Kidney epithelial cell (primary cell): ENCODE measurements at regions not wholly inside any gene's neighbourhood (a gene's known extent, or its start where the extent isn't known, plus 50 kb on each side); places are given as distances from the start of the nearest gene placed in this dataset.

Experiments used
- DNase-seq: peaks from one replicate; pipeline ENCODE4 v3.0.0-alpha.2; 2010; ENCODE audit warnings: low read depth
- H3K27me3 ChIP-seq: 2 replicates; pipeline ENCODE4 v1.6.0; 2011; ENCODE audit warnings: low read length; ENCODE audit not compliant: control insufficient read depth, insufficient read depth
- H3K36me3 ChIP-seq: 2 replicates; pipeline ENCODE4 v1.5.1; 2011; ENCODE audit warnings: low read length; ENCODE audit not compliant: control insufficient read depth, insufficient read depth
- H3K4me3 ChIP-seq: 2 replicates; pipeline ENCODE4 v1.5.1; 2011; ENCODE audit warnings: low read depth, mild to moderate bottlenecking, control low read depth, low read length
- CTCF ChIP-seq: IDR thresholded peaks from 2 replicates; pipeline ENCODE4 v1.5.1; 2011; ENCODE audit warnings: mild to moderate bottlenecking, moderate library complexity, low read length, control low read depth, inconsistent platforms; ENCODE audit not compliant: insufficient read depth, poor library complexity, severe bottlenecking

- H3K36me3 ChIP-seq, result no peaks in the 10 kb centered on the region
- no peak for TF ChIP-seq CTCF
- H3K27me3 ChIP-seq, result no peaks in the 10 kb centered on the region
- no peak overlapping the region for H3K4me3 ChIP-seq
- DNase-seq, result no peak
Measured at GRCh38 chr16:77488652-77489051, 53.8 kb upstream of the ADAMTS18 start.

- no peak for TF ChIP-seq CTCF
Measured at GRCh38 chr16:77491091-77491490, 56.3 kb upstream of the ADAMTS18 start.

GRCh38 chr16:77496934-77497333 lies 62.1 kb upstream of the ADAMTS18 start:
- H3K4me3 ChIP-seq, result no peak overlapping the region
- H3K27me3 ChIP-seq, result no peaks in the 10 kb centered on the region
- DNase-seq, result no peak
- TF ChIP-seq CTCF, result no peak
- no peaks in the 10 kb centered on the region for H3K36me3 ChIP-seq

More at GRCh38 chr16:77491091-77491490, 56.3 kb upstream of the ADAMTS18 start:
- no peaks in the 10 kb centered on the region for H3K36me3 ChIP-seq
- no peaks in the 10 kb centered on the region for H3K27me3 ChIP-seq
- H3K4me3 ChIP-seq, result no peak overlapping the region
- no peak for DNase-seq

DNA sequence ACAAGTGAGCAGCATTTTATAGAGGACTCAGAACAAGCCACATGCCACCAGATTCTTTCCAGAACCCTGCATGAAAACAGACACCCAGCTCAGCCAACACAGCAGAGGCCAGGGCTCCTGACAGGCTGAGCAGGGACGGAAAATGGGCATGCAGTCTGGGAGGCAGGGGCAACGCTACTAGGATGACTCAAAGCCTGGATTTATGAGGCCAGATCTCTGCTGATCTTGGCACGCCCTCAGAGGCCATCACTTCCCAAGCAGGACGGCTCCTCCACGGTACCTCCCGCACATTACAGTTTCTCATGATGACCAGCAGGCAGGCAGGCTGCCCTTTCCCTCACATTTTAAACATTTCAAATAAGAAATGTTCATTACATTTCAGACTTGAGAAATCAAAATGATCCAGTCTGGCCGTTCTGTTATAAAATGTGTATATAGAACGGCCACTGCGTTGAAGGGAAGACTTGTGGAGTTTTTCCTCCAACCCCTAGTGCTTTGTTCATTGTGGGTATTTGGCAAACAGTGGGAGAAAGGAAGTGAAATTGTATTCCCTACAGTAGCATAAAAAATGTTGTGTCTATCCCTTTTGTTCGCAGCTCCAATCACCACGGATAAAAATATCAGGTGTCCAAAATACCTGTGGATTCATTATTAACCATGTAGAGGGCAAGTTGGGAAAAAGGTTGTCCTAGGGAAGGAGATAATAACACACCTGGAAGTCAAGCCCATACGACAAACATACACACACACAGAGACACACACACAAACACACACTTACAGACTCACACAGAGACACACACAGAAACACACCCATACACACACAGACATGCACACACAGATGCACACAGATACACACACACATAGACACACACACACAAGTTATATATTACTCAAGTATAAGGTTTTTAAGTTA lies 64.8 kb upstream of the ADAMTS18 start:
- no peak for TF ChIP-seq CTCF
- peak; percentile 48 for DNase-seq
- Histone ChIP-seq H3K27me3 (no peaks in the 10 kb centered on the region), H3K4me3 (no peak overlapping the region), H3K36me3 (no peaks in the 10 kb centered on the region)

GRCh38 chr16:77500286-77500598 lies 65.4 kb upstream of the ADAMTS18 start:
- no peak for DNase-seq

More at GRCh38 chr16:77500286-77500598, 65.4 kb upstream of the ADAMTS18 start:
- Histone ChIP-seq H3K4me3 (no peak overlapping the region), H3K36me3 (no peaks in the 10 kb centered on the region), H3K27me3 (no peaks in the 10 kb centered on the region)
- TF ChIP-seq CTCF, result no peak
